ENCODE measurements at regions not wholly inside any gene's neighbourhood (a gene's known extent, or its start where the extent isn't known, plus 50 kb on each side); places are given as distances from the start of the nearest gene placed in this dataset.

DNA sequence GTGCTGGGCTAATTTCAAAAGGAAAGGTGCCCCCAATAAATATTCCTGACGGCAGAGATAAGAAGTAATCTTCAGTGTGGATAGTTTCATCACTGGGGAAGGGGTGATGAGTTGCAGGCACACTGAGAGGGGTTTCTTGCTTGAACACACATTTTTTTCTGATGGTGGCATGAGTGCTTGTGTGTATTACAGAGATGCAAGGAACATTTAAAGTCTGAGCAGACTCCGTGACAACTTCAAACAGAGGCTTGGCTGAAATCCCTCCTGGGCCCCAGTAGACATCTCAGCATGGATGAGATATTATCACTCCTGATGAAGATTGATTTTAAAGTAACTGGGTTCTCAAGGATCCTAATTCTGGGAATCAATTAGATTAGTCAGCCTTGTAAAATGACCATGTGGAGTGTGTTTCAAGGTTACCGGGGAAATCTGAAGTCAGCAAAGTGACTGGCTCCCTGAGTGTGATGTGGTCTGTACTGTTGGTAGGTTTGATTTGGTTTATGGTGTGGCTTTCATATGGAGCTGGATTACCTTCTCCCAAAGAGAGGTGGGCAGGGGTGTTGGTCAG lies 435.8 kb upstream of the EEF2KMT start:
- DNase-seq (ENCODE audit: low spot score): no peak

DNA sequence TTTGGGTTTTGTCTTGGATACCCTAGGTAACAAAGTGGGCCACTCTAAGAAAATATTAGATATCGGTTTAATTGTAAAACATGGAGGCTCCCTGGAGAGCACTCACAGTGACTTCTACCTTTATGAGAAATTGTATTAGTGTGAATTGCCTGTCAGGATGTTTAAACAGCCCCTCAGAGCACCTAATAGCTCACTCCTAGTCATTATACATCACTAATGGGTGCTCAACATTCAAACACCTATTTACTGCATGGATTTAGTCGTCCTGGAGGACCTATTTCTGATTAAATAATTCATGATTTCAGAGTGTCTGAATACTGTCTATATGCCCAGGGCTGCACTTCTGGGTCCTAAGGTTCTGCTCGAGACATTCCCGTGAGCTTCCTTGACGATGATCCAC lies 430.2 kb upstream of the EEF2KMT start:
- no peak for DNase-seq (ENCODE audit: low spot score)

DNA sequence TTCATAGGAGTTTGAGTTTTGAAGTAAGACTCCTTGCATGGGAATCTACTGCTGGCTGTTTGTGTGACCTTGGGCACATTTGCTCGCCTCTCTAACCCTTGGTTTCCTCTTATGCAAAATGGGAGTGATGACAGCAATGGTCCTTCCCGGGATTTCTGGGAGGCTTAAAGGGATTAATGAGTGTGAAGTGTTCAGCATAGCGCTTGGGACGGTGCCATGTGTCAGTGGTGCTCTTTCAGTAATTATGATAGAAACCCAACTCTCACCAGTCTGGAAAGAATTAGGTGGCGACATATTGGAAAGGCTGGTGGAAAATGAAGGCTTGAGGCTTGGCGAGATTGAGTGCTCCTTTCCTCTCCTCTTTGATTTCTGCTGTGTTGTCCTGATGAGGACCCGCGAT lies 429.2 kb upstream of the EEF2KMT start:
- DNase-seq (ENCODE audit: low spot score): no peak

DNA sequence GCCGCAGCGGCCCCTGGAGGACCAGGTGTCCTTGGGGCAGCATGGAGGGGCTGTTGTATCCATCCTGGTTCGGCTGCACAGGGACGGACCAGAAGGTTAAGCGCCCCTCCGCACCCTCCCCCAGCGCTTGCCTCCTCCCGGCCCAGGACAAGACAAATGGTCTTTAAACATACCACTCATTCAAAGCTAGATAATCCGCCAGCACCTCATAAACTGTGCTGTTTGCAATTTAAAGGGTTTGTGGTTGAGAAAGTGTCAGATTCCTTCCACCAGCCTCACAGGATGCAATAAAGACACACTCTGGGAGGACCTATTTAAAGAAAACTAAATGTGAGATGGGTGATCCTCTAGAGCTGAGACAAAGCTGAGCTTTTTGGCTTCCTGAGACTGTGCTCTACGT lies 426.2 kb upstream of the EEF2KMT start:
- no peak for DNase-seq (ENCODE audit: low spot score)

DNA sequence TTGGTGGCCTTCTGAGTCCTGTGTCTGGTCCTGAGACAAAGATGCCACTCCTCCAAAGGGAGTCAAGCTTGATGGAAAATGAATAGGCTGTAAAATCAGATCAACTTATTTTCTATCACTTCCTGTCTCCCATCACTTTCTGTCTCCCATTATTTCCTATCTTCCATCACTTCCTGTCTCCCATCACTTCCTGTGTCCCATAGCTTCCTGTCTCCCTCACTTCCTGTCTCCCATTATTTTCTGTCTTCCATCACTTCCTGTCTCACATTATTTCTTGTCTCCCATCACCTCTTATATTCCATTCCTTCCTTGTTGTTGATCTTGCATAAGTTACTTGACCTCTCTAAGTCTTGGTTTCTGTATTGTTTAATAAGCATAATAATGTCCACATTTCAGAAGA lies 418.5 kb upstream of the EEF2KMT start:
- DNase-seq (ENCODE audit: low spot score): peak; percentile 56

DNA sequence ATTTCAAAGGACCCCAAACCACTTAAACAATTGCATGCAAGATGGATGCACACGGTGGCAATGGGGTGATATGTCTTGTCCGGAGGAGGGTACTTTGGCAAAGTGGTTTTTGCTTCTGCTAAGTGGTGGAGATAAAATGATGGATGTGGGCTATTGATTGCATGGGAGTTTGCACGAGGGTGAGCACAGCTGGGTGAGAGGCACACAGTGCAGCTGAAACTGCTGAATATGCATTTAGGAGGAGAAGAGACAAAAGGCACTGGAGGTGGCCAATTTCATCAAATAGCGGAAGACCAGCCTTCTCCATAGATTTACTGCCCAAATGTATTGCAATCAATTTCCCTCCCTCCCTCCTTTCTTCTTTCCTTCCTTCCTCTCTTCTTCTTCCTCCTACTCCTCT lies 414.4 kb upstream of the EEF2KMT start:
- no peak for DNase-seq (ENCODE audit: low spot score)

DNA sequence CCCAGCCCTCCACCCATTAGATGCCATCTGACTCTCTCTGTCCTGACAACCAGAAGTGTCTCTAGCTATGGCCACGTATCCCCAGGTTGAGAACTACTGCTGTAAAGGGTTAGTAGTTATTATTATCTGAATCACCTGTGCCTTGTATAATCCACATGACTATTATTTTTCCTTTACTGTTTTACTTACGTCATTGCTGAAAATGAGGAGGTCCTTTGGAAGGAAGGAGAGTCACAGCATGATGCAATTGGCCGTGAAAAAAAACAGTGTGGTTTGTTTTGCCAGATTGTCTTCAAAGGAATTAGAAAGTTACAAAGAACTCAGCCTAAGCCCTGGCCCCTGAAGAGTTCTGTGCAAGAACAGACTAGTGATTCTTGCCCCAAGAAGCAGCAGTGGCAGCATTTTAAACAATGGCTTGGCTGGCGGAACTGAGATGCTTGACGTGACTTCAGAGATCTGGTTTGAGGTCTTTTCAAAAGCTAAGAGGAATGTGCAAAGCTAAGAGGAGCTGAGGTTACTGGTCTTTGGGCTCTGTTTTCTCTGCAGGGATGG lies 413.3 kb upstream of the EEF2KMT start:
- DNase-seq (ENCODE audit: low spot score): no peak

DNA sequence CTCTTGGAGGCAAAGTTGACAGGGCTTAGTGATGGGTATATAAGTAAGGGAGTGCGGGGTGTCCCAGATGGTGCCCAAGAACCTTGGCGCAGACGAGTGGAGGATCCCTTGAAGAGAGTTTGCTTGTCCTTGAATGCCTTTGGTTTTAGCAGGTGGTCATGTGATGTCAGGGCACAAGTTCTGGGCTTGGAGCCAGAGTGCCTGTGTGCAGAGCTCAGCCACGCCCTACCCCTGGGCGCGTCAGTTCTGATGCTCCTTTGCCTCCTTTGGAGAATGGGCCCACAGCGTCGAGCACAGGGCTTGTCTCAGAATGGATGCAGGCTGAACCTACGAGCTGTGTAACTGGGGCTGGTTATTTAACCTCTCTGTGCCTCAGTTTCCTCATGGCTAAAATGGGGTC lies 412.2 kb upstream of the EEF2KMT start:
- DNase-seq (ENCODE audit: low spot score): no peak

DNA sequence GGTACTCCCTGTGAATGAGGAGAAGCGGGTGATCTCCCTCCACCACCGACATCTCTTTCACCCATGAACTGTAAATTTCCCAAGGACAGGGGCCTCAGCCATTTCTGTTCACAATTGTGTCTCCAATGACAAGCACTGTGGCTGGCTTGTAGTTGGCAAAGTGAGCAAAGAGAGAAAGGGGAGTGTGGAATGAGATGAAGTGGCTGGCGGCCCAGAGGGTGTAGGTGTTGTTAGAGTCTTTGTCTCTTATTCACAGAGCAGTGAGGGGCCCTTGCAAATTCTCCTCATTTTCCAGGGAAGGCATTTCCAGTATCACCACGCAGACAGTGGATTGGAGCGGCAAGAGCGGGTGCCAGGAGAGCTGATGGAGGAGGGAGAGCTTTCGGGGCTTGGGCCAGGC lies 411.7 kb upstream of the EEF2KMT start:
- DNase-seq (ENCODE audit: low spot score): no peak

DNA sequence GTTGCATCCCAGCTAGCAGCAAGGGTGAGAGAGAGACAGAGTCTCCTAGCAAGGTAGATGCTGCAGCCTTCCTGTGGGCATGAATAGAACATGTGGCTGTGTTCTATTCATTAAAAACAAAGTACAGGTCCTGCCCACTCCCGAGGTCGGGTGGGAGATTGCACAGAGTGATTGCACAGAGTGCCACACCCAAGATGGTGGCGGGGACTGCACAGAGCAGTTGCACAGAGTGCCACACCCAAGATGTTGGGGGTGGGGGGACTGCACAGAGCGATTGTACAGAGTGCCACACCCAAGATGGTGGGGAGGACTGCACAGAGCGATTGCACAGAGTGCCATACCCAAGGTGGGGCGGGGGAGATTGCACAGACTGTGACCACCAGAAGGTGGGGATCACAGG lies 410.8 kb upstream of the EEF2KMT start:
- no peak for DNase-seq (ENCODE audit: low spot score)

DNA sequence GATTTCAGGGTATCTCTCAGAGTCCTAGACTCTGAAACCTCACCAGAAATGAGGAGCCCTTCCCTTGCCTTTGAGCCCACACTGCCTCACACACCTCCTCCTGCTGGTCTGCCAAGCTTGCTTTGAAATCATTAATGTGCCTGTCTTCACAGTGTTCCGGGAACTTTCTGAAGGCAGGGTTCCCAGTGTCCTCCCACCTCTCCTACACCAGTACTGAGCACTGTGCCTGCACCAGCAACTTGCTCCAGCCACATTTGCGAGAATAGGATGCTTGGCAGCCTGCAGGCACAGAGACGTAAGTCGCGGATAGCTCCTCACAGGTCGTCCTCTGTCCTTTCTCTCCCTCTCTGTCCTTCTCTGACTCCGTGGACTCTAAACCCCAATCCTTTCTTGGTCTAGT lies 408.4 kb upstream of the EEF2KMT start:
- no peak for DNase-seq (ENCODE audit: low spot score)

DNA sequence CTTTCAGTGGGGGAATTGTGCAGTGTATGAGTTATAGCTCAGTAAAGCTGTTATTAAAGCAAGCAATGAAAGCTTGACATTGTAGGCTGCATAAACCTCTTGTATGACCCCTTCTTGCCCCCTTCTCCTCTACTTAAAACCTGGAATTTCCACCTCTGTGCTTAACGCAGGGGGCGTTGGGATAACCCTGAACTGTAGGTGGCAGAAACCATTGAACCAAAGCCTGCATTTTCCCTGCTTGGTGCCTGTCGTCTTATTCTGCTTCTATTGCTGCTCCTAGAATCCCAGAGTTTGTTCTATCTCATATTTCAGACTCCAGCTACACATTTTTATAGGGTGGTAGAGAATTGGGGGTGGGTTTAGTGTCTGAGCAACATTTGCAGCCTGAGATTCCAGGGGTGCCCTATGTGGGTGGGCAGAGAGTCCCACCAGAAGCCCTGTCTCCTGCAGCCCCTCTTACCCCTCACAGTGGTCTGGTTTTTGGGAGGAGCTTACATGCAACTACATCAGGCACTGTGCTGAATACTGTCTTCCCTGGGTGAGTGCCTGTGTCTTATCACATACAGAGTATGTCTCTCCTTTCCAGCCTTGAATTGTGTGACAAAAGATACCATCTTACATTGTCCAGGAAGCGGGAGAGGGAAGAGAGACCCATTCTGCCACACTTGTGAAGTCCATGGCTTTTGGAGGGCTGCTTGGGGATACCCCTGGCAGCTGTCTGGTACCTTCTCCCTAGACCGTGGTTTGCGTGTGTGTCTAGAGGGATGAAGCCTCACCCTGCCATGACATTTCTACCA lies 407.7 kb upstream of the EEF2KMT start:
- DNase-seq (ENCODE audit: low spot score): no peak

DNA sequence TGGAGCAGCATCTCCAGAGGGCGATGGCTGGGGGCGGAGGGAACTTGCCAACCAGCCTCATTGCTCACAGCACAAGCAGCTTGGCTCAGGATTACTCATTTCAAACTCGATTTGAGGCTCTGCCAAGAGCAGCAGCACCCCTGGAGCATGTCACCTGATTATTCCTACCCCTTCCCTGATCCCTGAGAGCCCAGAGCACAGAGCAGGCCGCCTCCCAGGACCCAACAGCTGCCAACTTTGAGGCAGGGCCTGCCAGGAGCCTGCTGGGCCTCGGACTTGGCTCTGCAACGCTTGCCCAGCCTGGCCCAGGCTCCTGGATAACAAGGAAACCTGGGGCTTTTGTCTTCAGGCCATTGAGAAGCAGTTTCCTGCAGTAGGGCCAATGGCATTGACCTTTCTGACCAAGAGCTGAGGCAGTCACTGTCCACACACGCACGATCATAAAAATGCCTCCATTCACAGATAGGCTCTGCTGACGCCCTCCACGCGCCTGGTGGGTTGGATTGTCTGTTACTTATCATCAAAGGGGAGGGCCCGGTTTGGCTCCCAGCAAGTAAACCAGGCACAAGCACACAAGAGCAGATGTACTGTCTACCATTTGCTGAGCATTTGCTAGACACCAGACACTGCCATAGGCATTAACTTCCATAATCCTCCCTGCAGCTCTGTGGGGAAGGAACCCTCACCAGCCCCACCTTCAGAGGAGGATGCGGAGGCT lies 406.6 kb upstream of the EEF2KMT start:
- DNase-seq (ENCODE audit: low spot score): no peak

DNA sequence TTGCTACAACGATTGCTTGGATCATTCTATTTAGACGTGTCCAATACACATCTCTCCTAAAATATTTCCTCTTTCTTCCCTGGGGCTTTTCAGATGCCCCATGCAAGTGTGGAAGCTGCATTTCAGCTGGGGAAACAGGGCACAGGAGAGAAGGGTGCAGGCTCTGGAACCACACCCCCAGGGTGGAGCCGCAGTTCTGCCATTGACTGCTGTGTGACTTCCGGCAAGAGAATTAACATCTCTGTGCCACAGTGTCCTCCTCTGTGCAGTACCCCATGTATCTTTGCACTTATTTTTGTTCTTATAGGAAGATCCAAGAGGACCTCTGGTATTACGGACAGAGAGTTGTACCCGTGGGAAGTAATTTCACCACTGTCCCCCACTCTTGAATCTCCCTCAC lies 405.3 kb upstream of the EEF2KMT start:
- no peak for DNase-seq (ENCODE audit: low spot score)

DNA sequence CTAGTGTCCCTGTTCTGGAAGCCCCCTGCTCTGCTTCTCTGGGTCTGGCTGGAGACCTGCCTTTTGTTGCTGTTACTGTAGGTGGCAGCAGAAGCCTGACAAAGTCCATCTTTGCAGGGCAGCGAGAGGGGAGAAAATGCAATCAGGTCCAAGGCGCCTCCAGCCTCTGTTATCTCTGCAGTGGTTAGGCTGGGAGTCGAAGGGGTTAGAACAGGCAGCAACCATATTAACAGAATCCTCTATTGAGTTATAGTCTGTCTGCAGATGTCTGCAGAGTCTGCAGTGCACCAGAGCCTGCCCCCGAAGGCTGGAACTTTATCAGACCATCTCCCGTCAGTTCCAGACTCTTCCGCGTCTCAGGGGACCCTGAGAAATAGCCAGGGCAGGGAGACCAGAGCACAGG lies 404.9 kb upstream of the EEF2KMT start:
- peak; percentile 23 for DNase-seq (ENCODE audit: low spot score)

DNA sequence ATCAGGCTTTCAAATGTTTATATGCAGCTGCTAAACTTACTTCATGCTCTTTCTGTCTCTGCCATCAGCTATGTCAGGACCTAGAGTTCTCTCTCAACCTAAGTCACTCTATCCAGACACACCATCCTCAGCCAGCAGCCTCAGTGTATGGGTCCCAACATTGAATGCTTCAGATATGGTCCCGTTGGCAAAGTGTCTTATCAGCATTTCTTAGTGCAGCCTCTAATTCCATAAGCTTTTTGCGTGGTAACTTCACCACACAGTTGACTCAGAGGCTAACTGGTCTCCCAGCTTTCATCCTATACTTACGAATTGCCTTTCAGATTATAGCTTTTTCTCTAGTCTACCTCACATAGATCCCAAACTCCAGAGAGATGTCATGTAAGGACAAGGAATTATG lies 402.9 kb upstream of the EEF2KMT start:
- DNase-seq (ENCODE audit: low spot score): no peak

DNA sequence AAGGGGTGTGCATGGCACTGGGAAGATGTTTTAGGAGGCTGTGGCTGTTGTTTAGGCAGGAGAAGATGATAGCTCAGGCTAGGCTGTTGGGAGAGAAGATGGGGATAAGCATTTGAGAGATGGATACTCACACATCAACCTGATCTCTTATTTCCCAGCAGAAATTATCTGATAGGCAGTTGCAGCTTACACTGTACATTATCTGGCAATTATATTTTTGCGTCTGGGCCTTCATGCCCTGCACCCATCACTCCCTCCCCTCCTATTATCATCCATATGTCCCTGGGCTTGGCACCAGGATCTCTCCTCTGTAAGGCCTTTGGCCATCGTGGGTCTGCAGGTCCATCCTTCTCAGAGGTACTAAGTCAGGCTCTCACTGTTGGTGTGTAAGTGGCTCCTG lies 401.0 kb upstream of the EEF2KMT start:
- DNase-seq (ENCODE audit: low spot score): no peak

DNA sequence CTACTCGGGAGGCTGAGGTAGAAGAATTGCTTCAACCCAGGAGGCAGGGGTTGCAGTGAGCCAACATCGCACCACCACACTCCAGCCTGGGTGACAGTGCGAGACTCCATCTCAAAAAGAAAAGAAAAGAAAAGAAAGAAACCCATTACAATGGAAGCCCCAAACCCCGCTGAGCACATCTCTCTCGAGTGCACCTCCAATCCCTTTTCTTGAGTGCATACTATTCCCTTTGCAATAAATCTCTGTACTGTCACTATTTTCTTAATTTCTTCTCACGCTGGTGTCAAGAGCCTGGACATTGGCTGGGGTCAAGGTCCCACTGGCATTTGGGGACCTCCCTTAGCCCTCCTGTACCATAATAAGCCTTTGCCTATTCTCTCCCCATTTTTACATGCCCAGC lies 398.4 kb upstream of the EEF2KMT start:
- DNase-seq (ENCODE audit: low spot score): no peak

DNA sequence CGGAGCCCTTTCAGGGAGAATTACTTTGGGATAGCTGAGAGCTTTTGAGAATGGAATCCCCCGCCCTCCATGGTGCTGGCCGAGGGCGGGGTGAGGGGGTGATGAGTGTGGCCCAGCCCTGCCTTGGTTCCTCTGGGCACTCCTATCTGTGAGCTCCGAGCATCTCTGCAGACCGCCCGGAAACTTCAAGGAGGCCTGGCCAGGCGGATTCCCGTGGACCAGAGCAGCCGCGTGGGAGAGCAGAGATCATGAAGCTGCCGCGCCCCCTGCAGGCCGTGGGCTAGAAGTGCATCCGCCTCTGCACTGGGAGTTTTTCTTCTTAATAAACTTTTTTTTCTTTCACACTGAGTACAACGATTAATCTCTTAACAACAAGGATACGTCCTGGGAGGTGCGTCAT lies 392.9 kb upstream of the EEF2KMT start:
- DNase-seq (ENCODE audit: low spot score): peak; percentile 65

DNA sequence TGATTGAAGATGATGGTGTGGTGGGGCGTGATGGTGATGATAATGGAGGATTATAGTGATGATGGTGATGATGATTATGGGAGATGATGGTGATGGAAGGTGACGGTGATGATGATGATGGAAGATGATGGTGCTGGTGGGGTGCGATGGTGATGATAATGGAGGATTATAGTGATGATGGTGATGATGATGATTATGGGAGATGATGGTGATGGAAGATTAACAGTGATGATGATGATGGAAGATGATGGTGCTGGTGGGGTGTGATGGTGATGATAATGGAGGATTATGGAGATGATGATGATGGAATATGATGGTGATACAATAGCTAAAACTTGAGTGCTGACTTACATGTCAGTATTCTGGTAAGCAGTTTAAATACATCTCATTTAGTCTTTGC lies 391.0 kb upstream of the EEF2KMT start:
- DNase-seq (ENCODE audit: low spot score): no peak

DNA sequence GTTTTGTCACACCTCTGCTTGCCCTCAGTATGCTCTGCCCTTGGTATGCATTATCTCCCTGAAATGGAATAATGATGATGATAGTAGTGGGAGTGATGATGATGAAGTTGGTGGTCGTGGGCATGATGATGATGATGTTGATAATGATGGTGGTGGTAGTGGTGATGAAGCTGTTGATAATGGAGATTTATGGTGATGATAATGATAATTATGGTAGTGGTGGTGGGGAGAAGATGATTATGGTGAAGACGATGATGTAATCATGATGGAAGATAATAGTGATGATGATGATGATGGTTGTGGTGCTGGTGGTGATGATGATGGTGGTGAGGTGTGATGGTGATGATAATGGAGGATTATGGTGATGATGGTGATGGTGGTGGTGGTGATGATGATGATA lies 390.1 kb upstream of the EEF2KMT start:
- no peak for DNase-seq (ENCODE audit: low spot score)

DNA sequence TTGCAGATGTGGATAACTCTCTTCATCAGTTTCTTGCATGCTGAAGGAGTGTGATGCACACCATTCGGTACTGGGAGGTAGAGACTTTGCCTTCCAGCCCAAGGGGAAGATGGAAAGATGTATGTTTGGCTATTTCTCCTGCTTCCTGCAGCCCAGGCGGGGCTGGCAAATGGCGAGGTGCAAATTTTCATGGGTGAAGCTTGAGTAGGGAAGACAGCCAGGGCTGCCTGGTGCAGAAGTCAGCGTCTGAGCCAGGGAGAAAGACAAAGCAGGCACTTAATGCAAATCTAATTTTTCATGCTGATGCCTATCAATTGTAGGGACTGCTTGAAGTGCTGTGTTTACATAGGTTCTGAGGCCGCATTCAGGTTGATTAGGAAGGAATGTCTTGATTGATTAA lies 384.7 kb upstream of the EEF2KMT start:
- no peak for DNase-seq (ENCODE audit: low spot score)

Data from RKO (cell line).